GM23338 (cell line): ENCODE measurements at regions not wholly inside any gene's neighbourhood (a gene's known extent, or its start where the extent isn't known, plus 50 kb on each side); places are given as distances from the start of the nearest gene placed in this dataset.
A peak's percentile ranks its signal among the peaks of the same experiment; 100 is the strongest.

Source experiments
- ATAC-seq: fragments of 200-7000 bp; cut with Tn5 transposase; 3 replicates; pipeline ENCODE4 v1.9.1; 2020
- DNase-seq: peaks from one replicate; pipeline ENCODE4 v3.0.0-alpha.2; 2015; ENCODE audit warnings: low spot score
- H2AFZ ChIP-seq: fragments of 200-600 bp; sonication (generic); 2 replicates; pipeline ENCODE4 v1.8.0; 2016; ENCODE audit warnings: antibody characterized with exemption, mild to moderate bottlenecking, moderate library complexity
- H3F3A ChIP-seq: fragments of 200-600 bp; sonication (generic); replicated peaks from 2 replicates; pipeline ENCODE4 v1.8.0; 2017; ENCODE audit warnings: antibody characterized with exemption, mixed run types, low read depth
- H3K27ac ChIP-seq: fragments of 200-600 bp; sonication (generic); 2 replicates; pipeline ENCODE4 v1.6.1; 2016; ENCODE audit warnings: low read depth
- H3K27me3 ChIP-seq: fragments of 200-600 bp; sonication (generic); 2 replicates; pipeline ENCODE4 v1.8.0; 2016; ENCODE audit warnings: mild to moderate bottlenecking, mixed run types, moderate library complexity; ENCODE audit not compliant: insufficient read depth
- H3K36me3 ChIP-seq: fragments of 200-600 bp; sonication (generic); 2 replicates; pipeline ENCODE4 v1.8.0; 2016; ENCODE audit warnings: mild to moderate bottlenecking; ENCODE audit not compliant: insufficient read depth
- H3K4me1 ChIP-seq: fragments of 200-600 bp; sonication (generic); 2 replicates; pipeline ENCODE4 v1.8.0; 2016; ENCODE audit warnings: mild to moderate bottlenecking, moderate library complexity; ENCODE audit not compliant: insufficient read depth
- H3K4me2 ChIP-seq: fragments of 200-600 bp; sonication (generic); 2 replicates; pipeline ENCODE4 v1.7.1; 2017; ENCODE audit warnings: mixed run types
- H3K4me3 ChIP-seq: fragments of 200-600 bp; sonication (generic); 2 replicates; pipeline ENCODE4 v1.6.1; 2016; ENCODE audit warnings: mixed run types
- H3K79me2 ChIP-seq: fragments of 200-600 bp; sonication (generic); replicated peaks from 2 replicates; pipeline ENCODE4 v1.8.0; 2017; ENCODE audit warnings: mild to moderate bottlenecking; ENCODE audit not compliant: insufficient read depth
- H3K9me2 ChIP-seq: fragments of 200-600 bp; sonication (generic); 2 replicates; pipeline ENCODE4 v1.8.0; 2017; ENCODE audit not compliant: insufficient read depth
- H4K20me1 ChIP-seq: fragments of 200-600 bp; sonication (generic); replicated peaks from 2 replicates; pipeline ENCODE4 v1.8.0; 2017; ENCODE audit warnings: mild to moderate bottlenecking; ENCODE audit not compliant: insufficient read depth
- H3K27ac Mint-ChIP-seq: 2 replicates; pipeline ENCODE4 v1.8.0; 2020; ENCODE audit warnings: inconsistent platforms, mild to moderate bottlenecking, moderate library complexity, mixed read lengths
- H3K27me3 Mint-ChIP-seq: 3 replicates; pipeline ENCODE4 v1.8.0; 2022; ENCODE audit warnings: low read depth, mild to moderate bottlenecking, moderate library complexity, mixed read lengths, inconsistent platforms; ENCODE audit not compliant: insufficient read depth, poor library complexity
- H3K36me3 Mint-ChIP-seq: 3 replicates; pipeline ENCODE4 v1.8.0; 2021; ENCODE audit warnings: low read depth, mild to moderate bottlenecking, inconsistent platforms, moderate library complexity, mixed read lengths
- H3K4me1 Mint-ChIP-seq: 3 replicates; pipeline ENCODE4 v1.8.0; 2020; ENCODE audit warnings: mild to moderate bottlenecking, inconsistent platforms, mixed read lengths
- H3K4me3 Mint-ChIP-seq: 3 replicates; pipeline ENCODE4 v1.8.0; 2021; ENCODE audit warnings: moderate library complexity, mild to moderate bottlenecking, inconsistent platforms, mixed read lengths
- H3K9me3 Mint-ChIP-seq: 3 replicates; pipeline ENCODE4 v1.8.0; 2020; ENCODE audit warnings: moderate library complexity, mild to moderate bottlenecking, inconsistent platforms, mixed read lengths
- CREB1 ChIP-seq: fragments of 250-450 bp; sonication (Bioruptor Pico); IDR thresholded peaks from 2 replicates; pipeline ENCODE4 v1.5.0; 2020; ENCODE audit warnings: low read depth, mild to moderate bottlenecking, moderate library complexity
- EZH2 ChIP-seq: fragments of 200-600 bp; sonication (generic); IDR thresholded peaks from one replicate; pipeline ENCODE4 v1.8.0; 2017; ENCODE audit warnings: antibody characterized with exemption, mild to moderate bottlenecking, low read depth; ENCODE audit not compliant: unreplicated experiment
- EZH2phosphoT487 ChIP-seq: fragments of 200-600 bp; sonication (generic); IDR thresholded peaks from one replicate; pipeline ENCODE4 v1.8.1; 2018; ENCODE audit warnings: antibody characterized with exemption; ENCODE audit not compliant: unreplicated experiment
- JUNB ChIP-seq: IDR thresholded peaks from one replicate; pipeline ENCODE4 v1.6.1; 2016; ENCODE audit warnings: antibody characterized with exemption; ENCODE audit not compliant: unreplicated experiment
- NANOG ChIP-seq: IDR thresholded peaks from 2 replicates; pipeline ENCODE4 v1.6.1; 2016; ENCODE audit warnings: antibody characterized with exemption, borderline replicate concordance
- POLR2AphosphoS5 ChIP-seq: IDR thresholded peaks from 2 replicates; pipeline ENCODE4 v1.6.1; 2016; ENCODE audit warnings: antibody characterized with exemption, low read depth
- STAT1 ChIP-seq: IDR thresholded peaks from one replicate; pipeline ENCODE4 v1.6.1; 2016; ENCODE audit warnings: antibody characterized with exemption; ENCODE audit not compliant: unreplicated experiment
- ZNF114 ChIP-seq: fragments of 250-450 bp; sonication (Bioruptor Pico); IDR thresholded peaks from 2 replicates; pipeline ENCODE4 v1.5.0; 2020; ENCODE audit warnings: mild to moderate bottlenecking, moderate library complexity
- TF ChIP-seq, protein P1 (sequence below): IDR thresholded peaks from 2 replicates; pipeline ENCODE4 v1.6.1; 2016; ENCODE audit warnings: antibody characterized with exemption
- TF ChIP-seq, protein P2 (sequence below), 2 experiments: fragments of 200-600 bp in 1 of 2; sonication (generic) in 1 of 2; conservative IDR thresholded peaks; 2 replicates each; pipeline versions ENCODE4 v1.5.1 to v1.6.1; 2016 to 2017; ENCODE audit warnings: antibody characterized with exemption in 2 of 2, low read depth in 2 of 2, mild to moderate bottlenecking in 2 of 2, moderate library complexity in 1 of 2
- TF ChIP-seq, protein P3 (sequence below): fragments of 250-450 bp; sonication (Bioruptor Pico); IDR thresholded peaks from 2 replicates; pipeline ENCODE4 v1.5.0; 2020; ENCODE audit warnings: mild to moderate bottlenecking, moderate library complexity

DNA sequence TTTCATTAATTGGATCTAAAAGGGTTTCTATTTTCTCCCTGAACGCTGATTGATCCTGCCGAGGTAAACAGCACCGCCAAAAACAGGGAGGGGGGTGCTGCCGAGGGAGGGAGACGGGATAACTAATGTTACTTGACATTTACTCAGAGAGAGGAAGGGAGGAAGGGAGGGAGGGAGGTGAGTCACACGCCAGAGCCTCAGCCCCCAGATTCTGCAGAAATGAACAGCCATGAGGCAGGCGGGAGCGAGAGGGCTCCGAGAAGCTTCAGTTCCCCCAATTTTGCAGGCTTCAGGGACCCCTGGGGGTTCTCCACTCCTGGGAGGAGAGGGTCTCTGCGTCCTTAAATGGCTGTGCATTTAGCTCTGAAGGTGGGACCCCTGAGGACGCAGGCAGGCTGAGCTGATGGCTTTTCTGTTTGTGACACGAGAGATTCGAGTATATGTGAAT lies 59.1 kb upstream of the IER5L start:
- Mint-ChIP-seq H3K9me3 (no peaks in the 10 kb centered on the region), H3K27me3 (peaks cover 8% of the 10 kb centered on the region), H3K4me1 (peaks cover 8% of the 10 kb centered on the region), H3K4me3 (no peak overlapping the region; the same call in 2 of the 3 replicates), H3K27ac (no peak overlapping the region), H3K36me3 (no peaks in the 10 kb centered on the region)
- Histone ChIP-seq H3K27ac (no peak overlapping the region), H3K79me2 (no peaks in the 10 kb centered on the region), H3K4me2 (peak overlapping the region; percentile 35; the same call in 1 of the 2 replicates), H3K4me1 (no peaks in the 10 kb centered on the region), H3K36me3 (no peaks in the 10 kb centered on the region), H3F3A (0 out of 2 replicates have a peak, but pooled peaks cover 2% of the 10 kb centered on the region), H3K9me2 (peaks cover 2% of the 10 kb centered on the region; the same call in 1 of the 2 replicates), H4K20me1 (no peaks in the 10 kb centered on the region; the same call in 1 of the 2 replicates), H2AFZ (no peak overlapping the region), H3K4me3 (no peak overlapping the region), H3K27me3 (no peaks in the 10 kb centered on the region)
- DNase-seq (peak; percentile 44), ATAC-seq (peak; percentile 63)
- TF ChIP-seq EZH2phosphoT487 (no peak), POLR2AphosphoS5 (no peak), NANOG (no peak), JUNB (no peak), STAT1 (no peak), ZNF114 (CRISPR knock-in tag) (no peak), EZH2 (no peak), CREB1 (CRISPR knock-in tag) (no peak)
- TF ChIP-seq, protein P1, sequence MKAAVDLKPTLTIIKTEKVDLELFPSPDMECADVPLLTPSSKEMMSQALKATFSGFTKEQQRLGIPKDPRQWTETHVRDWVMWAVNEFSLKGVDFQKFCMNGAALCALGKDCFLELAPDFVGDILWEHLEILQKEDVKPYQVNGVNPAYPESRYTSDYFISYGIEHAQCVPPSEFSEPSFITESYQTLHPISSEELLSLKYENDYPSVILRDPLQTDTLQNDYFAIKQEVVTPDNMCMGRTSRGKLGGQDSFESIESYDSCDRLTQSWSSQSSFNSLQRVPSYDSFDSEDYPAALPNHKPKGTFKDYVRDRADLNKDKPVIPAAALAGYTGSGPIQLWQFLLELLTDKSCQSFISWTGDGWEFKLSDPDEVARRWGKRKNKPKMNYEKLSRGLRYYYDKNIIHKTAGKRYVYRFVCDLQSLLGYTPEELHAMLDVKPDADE = no peak
- TF ChIP-seq, protein P2, sequence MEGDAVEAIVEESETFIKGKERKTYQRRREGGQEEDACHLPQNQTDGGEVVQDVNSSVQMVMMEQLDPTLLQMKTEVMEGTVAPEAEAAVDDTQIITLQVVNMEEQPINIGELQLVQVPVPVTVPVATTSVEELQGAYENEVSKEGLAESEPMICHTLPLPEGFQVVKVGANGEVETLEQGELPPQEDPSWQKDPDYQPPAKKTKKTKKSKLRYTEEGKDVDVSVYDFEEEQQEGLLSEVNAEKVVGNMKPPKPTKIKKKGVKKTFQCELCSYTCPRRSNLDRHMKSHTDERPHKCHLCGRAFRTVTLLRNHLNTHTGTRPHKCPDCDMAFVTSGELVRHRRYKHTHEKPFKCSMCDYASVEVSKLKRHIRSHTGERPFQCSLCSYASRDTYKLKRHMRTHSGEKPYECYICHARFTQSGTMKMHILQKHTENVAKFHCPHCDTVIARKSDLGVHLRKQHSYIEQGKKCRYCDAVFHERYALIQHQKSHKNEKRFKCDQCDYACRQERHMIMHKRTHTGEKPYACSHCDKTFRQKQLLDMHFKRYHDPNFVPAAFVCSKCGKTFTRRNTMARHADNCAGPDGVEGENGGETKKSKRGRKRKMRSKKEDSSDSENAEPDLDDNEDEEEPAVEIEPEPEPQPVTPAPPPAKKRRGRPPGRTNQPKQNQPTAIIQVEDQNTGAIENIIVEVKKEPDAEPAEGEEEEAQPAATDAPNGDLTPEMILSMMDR (conservative IDR thresholded peaks at IDR 0.05; ENCODE audit: low read depth in 2 of 2) = no peak
- TF ChIP-seq, protein P3, sequence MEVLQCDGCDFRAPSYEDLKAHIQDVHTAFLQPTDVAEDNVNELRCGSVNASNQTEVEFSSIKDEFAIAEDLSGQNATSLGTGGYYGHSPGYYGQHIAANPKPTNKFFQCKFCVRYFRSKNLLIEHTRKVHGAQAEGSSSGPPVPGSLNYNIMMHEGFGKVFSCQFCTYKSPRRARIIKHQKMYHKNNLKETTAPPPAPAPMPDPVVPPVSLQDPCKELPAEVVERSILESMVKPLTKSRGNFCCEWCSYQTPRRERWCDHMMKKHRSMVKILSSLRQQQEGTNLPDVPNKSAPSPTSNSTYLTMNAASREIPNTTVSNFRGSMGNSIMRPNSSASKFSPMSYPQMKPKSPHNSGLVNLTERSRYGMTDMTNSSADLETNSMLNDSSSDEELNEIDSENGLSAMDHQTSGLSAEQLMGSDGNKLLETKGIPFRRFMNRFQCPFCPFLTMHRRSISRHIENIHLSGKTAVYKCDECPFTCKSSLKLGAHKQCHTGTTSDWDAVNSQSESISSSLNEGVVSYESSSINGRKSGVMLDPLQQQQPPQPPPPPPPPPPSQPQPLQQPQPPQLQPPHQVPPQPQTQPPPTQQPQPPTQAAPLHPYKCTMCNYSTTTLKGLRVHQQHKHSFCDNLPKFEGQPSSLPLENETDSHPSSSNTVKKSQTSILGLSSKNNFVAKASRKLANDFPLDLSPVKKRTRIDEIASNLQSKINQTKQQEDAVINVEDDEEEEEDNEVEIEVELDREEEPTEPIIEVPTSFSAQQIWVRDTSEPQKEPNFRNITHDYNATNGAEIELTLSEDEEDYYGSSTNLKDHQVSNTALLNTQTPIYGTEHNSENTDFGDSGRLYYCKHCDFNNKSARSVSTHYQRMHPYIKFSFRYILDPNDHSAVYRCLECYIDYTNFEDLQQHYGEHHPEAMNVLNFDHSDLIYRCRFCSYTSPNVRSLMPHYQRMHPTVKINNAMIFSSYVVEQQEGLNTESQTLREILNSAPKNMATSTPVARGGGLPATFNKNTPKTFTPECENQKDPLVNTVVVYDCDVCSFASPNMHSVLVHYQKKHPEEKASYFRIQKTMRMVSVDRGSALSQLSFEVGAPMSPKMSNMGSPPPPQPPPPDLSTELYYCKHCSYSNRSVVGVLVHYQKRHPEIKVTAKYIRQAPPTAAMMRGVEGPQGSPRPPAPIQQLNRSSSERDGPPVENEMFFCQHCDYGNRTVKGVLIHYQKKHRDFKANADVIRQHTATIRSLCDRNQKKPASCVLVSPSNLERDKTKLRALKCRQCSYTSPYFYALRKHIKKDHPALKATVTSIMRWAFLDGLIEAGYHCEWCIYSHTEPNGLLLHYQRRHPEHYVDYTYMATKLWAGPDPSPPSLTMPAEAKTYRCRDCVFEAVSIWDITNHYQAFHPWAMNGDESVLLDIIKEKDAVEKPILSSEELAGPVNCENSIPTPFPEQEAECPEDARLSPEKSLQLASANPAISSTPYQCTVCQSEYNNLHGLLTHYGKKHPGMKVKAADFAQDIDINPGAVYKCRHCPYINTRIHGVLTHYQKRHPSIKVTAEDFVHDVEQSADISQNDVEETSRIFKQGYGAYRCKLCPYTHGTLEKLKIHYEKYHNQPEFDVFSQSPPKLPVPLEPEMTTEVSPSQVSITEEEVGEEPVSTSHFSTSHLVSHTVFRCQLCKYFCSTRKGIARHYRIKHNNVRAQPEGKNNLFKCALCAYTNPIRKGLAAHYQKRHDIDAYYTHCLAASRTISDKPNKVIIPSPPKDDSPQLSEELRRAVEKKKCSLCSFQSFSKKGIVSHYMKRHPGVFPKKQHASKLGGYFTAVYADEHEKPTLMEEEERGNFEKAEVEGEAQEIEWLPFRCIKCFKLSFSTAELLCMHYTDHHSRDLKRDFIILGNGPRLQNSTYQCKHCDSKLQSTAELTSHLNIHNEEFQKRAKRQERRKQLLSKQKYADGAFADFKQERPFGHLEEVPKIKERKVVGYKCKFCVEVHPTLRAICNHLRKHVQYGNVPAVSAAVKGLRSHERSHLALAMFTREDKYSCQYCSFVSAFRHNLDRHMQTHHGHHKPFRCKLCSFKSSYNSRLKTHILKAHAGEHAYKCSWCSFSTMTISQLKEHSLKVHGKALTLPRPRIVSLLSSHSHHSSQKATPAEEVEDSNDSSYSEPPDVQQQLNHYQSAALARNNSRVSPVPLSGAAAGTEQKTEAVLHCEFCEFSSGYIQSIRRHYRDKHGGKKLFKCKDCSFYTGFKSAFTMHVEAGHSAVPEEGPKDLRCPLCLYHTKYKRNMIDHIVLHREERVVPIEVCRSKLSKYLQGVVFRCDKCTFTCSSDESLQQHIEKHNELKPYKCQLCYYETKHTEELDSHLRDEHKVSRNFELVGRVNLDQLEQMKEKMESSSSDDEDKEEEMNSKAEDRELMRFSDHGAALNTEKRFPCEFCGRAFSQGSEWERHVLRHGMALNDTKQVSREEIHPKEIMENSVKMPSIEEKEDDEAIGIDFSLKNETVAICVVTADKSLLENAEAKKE (CRISPR knock-in tag) = no peak
